IMR-90 (cell line): ENCODE measurements at regions not wholly inside any gene's neighbourhood (a gene's known extent, or its start where the extent isn't known, plus 50 kb on each side); places are given as distances from the start of the nearest gene placed in this dataset.

Experiments
- ATAC-seq: fragments of 200-7000 bp; cut with Tn5 transposase; 2 replicates; pipeline ENCODE4 v1.9.1; 2020; ENCODE audit warnings: low read depth, mild to moderate bottlenecking, moderate library complexity
- BruUV-seq: library from RNA; stranded (reverse); fragments of 400-500 nt; replicated peaks from 2 replicates; lab custom pipeline; 2021; lab: Mats Ljungman, UMichigan
- CTCF ChIA-PET: fragments of 300-600 bp; formaldehyde crosslinking; extraction: SDS; loops from one replicate; lab custom pipeline; 2021; ENCODE audit warnings: antibody characterized with exemption; lab: Yijun Ruan, JAX
- POLR2A ChIA-PET: fragments of 300-600 bp; sonication (Branson Sonifier 250); formaldehyde crosslinking; loops from one replicate; lab custom pipeline; 2022; ENCODE audit warnings: antibody characterized with exemption; ENCODE audit not compliant: unreplicated experiment; lab: Charles Lee
- DNase-seq: peaks from one replicate; pipeline ENCODE4 v3.0.0; 2013
- H2AFZ ChIP-seq: replicated peaks from 2 replicates; pipeline ENCODE3; 2013; ENCODE audit warnings: low read length, mild to moderate bottlenecking; ENCODE audit not compliant: poor library complexity
- H2AK5ac ChIP-seq: 2 replicates; pipeline ENCODE4 v1.6.1; 2013; ENCODE audit warnings: low read depth, low read length, inconsistent platforms
- H2AK9ac ChIP-seq: replicated peaks from 2 replicates; pipeline ENCODE3; 2013; ENCODE audit warnings: mild to moderate bottlenecking, low read depth, low read length, moderate library complexity; ENCODE audit not compliant: poor library complexity
- H2BK120ac ChIP-seq: 2 replicates; pipeline ENCODE4 v1.6.1; 2013; ENCODE audit warnings: low read depth, low read length, inconsistent platforms
- H2BK15ac ChIP-seq: 3 replicates; pipeline ENCODE4 v1.6.1; 2013; ENCODE audit warnings: low read depth, low read length, inconsistent platforms
- H2BK20ac ChIP-seq: 2 replicates; pipeline ENCODE4 v1.6.1; 2013; ENCODE audit warnings: low read depth, mild to moderate bottlenecking, inconsistent platforms, low read length, moderate library complexity
- H2BK5ac ChIP-seq: 2 replicates; pipeline ENCODE4 v1.6.1; 2013; ENCODE audit warnings: mild to moderate bottlenecking, low read depth, low read length, inconsistent platforms; ENCODE audit not compliant: poor library complexity, severe bottlenecking
- H3K14ac ChIP-seq: replicated peaks from 2 replicates; pipeline ENCODE4 v1.6.1; 2013; ENCODE audit warnings: low read depth, low read length, inconsistent platforms
- H3K18ac ChIP-seq: 2 replicates; pipeline ENCODE4 v1.6.1; 2013; ENCODE audit warnings: low read depth, low read length, control low read depth
- H3K23ac ChIP-seq: 2 replicates; pipeline ENCODE4 v1.6.1; 2013; ENCODE audit warnings: low read depth, low read length, inconsistent platforms
- H3K27ac ChIP-seq: 2 replicates; pipeline ENCODE4 v1.5.1; 2013; ENCODE audit warnings: mild to moderate bottlenecking, control low read depth, low read length; ENCODE audit not compliant: insufficient read depth
- H3K27me3 ChIP-seq: 2 replicates; pipeline ENCODE4 v1.6.1; 2013; ENCODE audit warnings: low read length; ENCODE audit not compliant: control insufficient read depth, insufficient read depth
- H3K36me3 ChIP-seq: 2 replicates; pipeline ENCODE4 v1.6.1; 2013; ENCODE audit warnings: low read length, mixed read lengths; ENCODE audit not compliant: control insufficient read depth, insufficient read depth
- H3K4ac ChIP-seq: 2 replicates; pipeline ENCODE4 v1.6.1; 2013; ENCODE audit warnings: low read depth, low read length, inconsistent platforms
- H3K4me1 ChIP-seq: 2 replicates; pipeline ENCODE4 v1.6.1; 2013; ENCODE audit warnings: low read length, mixed read lengths; ENCODE audit not compliant: control insufficient read depth, insufficient read depth
- H3K4me2 ChIP-seq: 2 replicates; pipeline ENCODE4 v1.6.1; 2013; ENCODE audit warnings: low read depth, mild to moderate bottlenecking, control low read depth, low read length, moderate library complexity
- H3K4me3 ChIP-seq: 2 replicates; pipeline ENCODE4 v1.5.1; 2013; ENCODE audit warnings: low read depth, mild to moderate bottlenecking, control low read depth, low read length, moderate library complexity; ENCODE audit not compliant: insufficient read depth
- H3K56ac ChIP-seq: 2 replicates; pipeline ENCODE4 v1.6.1; 2013; ENCODE audit warnings: low read length, inconsistent platforms; ENCODE audit not compliant: insufficient read depth; ENCODE audit errors: extremely low read depth
- H3K79me1 ChIP-seq, 2 experiments: 2 replicates each; pipeline ENCODE4 v1.6.1; 2013; ENCODE audit warnings: low read length in 2 of 2, inconsistent platforms in 1 of 2, low read depth in 1 of 2
- H3K9ac ChIP-seq: 2 replicates; pipeline ENCODE4 v1.6.1; 2013; ENCODE audit warnings: low read depth, low read length, control low read depth
- H3K9me1 ChIP-seq: 2 replicates; pipeline ENCODE4 v1.6.1; 2013; ENCODE audit warnings: low read length, inconsistent platforms; ENCODE audit not compliant: insufficient read depth
- H3K9me3 ChIP-seq: 2 replicates; pipeline ENCODE4 v1.6.1; 2013; ENCODE audit warnings: low read length; ENCODE audit not compliant: control insufficient read depth, insufficient read depth
- H4K20me1 ChIP-seq: 2 replicates; pipeline ENCODE4 v1.6.1; 2013; ENCODE audit warnings: low read length, inconsistent platforms; ENCODE audit not compliant: insufficient read depth
- H4K5ac ChIP-seq: 2 replicates; pipeline ENCODE4 v1.6.1; 2013; ENCODE audit warnings: mild to moderate bottlenecking, low read depth, low read length, control low read depth
- H4K8ac ChIP-seq, 2 experiments: 2 replicates each; pipeline ENCODE4 v1.6.1; 2013; ENCODE audit warnings: low read depth in 2 of 2, low read length in 2 of 2, control low read depth in 1 of 2, inconsistent platforms in 1 of 2
- H4K91ac ChIP-seq: 2 replicates; pipeline ENCODE4 v1.6.1; 2013; ENCODE audit warnings: low read depth, low read length, inconsistent platforms; ENCODE audit not compliant: insufficient read depth
- MAFK ChIP-seq: IDR thresholded peaks from 2 replicates; pipeline ENCODE4 v1.6.1; 2012; ENCODE audit warnings: low read depth, low read length, improper control_type of control experiment
- MAZ ChIP-seq: IDR thresholded peaks from 2 replicates; pipeline ENCODE4 v1.6.1; 2012; ENCODE audit warnings: low read depth, mild to moderate bottlenecking, low read length, improper control_type of control experiment, moderate library complexity, borderline replicate concordance
- WGBS, 2 experiments: methylation state at CpG; one replicate each; pipeline versions ENCODE4 v1.1.5 to v1.1.7; 2013; ENCODE audit warnings: missing lambda C conversion rate in 2 of 2; ENCODE audit not compliant: insufficient read length in 1 of 2; ENCODE audit errors: extremely low coverage in 2 of 2; 5-methylcytosine and 5-hydroxymethylcytosine counted together
- dilution Hi-C: fragments of 300-500 bp; cut with HindIII; formaldehyde crosslinking; loops from one replicate; pipeline ENCODE4 v1.14.3; 2018; ENCODE audit warnings: low sequenced_read_pairs; ENCODE audit not compliant: unreplicated experiment
- in situ Hi-C: fragments of 300-500 bp; cut with MboI; formaldehyde crosslinking; loops from 3 replicates; pipeline ENCODE4 v1.14.3; 2019; ENCODE audit warnings: low sequenced_read_pairs, inconsistent platforms, mixed read lengths
- intact Hi-C: fragments of 100-400 bp; cut with micrococcal nuclease; formaldehyde crosslinking; loops from 2 replicates; pipeline ENCODE4 v1.10.0; 2022

DNA sequence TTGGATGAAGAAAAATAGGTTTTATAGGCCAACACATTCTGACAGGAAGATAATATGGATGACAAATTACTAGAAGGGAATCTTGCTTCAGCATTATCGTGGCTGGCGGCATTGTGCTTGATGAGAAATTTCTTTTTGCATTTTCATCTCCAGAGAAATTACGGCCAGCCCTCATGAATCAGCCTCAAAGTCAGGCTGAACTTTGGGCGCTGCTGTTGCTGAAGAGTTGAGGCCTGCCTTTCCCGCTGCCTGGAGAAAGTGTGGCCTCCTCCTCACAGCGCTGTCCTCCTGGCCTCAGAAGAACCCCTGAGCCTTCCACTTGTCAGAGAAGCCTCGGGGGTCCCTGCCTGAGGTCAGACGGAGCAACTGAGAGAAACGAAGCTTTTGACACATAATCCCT is 272.4 kb upstream of the KCNIP4 start:
- Histone ChIP-seq H2AK9ac (no peak overlapping the region), H3K23ac (no peak overlapping the region), H2BK120ac (no peak overlapping the region), H3K79me1 (no peaks in the 10 kb centered on the region), H3K27me3 (no peaks in the 10 kb centered on the region), H3K36me3 (no peaks in the 10 kb centered on the region), H3K14ac (no peak overlapping the region), H3K9me1 (no peaks in the 10 kb centered on the region), H3K9ac (no peak overlapping the region), H2AK5ac (no peak overlapping the region), H3K9me3 (no peaks in the 10 kb centered on the region), H3K4me1 (no peaks in the 10 kb centered on the region), H2BK15ac (no peak overlapping the region), H3K4me3 (no peak overlapping the region), H4K91ac (no peak overlapping the region), H3K18ac (no peak overlapping the region), H3K4me2 (no peak overlapping the region), H3K4ac (no peak overlapping the region), H4K5ac (no peak overlapping the region), H3K56ac (no peak overlapping the region), H2BK20ac (no peak overlapping the region), H4K8ac (no peak overlapping the region), H2BK5ac (no peak overlapping the region), H2AFZ (no peak overlapping the region), H3K27ac (no peak overlapping the region), H4K20me1 (no peaks in the 10 kb centered on the region)
- WGBS, 2 experiments: no CpG with 5 or more reads among the region's 9 CpGs
- TF ChIP-seq MAZ (no peak), MAFK (no peak)
- DNase-seq: no peak
- in situ Hi-C loops: no loop called here
- ChIA-PET CTCF (no interaction called here), POLR2A (no interaction called here)
- dilution Hi-C loops: no loop called here
- no peak for ATAC-seq
- intact Hi-C loops: no loop called here
- no TSS peak for BruUV-seq
